Activated T-helper 9 cell treated with anti-CD3 and anti-CD28 coated beads, Interleukin-2, amount 50 U/mL, for 16 hours (primary cell): ENCODE measurements at regions not wholly inside any gene's neighbourhood (a gene's known extent, or its start where the extent isn't known, plus 50 kb on each side); places are given as distances from the start of the nearest gene placed in this dataset.
"Not testable (repeated sequence)": the region's sequence is repeated elsewhere in the genome, so short reads cannot be mapped to it uniquely, and the experiment has no call there.

ENCODE experiments used
- DNase-seq: peaks from one replicate; pipeline ENCODE4 v3.0.0-alpha.2; 2020; ENCODE audit warnings: low read depth

DNA sequence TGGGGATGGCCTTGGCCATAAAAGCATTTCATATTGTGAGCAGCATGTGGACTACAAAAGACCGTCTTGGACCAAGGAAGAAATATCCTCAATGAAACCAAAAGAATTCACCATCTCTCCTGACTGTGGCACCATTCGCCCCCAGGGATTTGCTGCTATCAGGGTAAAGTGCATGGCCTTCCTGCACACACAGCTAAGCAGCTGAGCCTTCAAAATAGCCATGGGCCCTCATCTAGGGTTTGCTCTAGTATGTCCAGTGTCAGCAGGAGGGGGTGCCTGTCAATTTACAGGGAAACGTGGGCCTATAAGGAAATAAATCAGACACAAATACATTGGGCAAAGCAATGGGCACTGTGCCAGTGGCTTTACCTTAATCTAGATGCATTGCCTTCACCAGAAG, 296.6 kb upstream of the NBPF12 start:
- DNase-seq, result not testable (repeated sequence)

DNA sequence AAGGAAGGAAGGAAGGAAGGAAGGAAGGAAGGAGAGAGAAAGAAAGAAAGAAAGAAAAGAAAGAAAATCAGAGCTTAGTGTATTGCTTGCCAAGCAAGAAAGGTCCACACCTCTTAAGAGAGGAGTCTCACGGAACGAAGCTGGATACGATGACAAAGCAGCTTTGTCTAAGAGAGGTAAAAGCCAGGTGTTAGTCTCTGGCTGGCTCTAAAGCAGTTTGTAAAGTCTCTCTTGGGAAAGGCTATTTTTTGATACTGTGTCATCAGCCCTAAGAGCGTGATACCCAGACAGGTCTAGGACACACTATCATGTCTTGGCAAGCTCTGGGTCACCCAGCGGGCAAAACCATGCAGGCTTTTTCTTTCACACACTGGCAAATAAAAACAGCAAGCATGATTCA, 297.5 kb upstream of the NBPF12 start:
- DNase-seq, result not testable (repeated sequence)

DNA sequence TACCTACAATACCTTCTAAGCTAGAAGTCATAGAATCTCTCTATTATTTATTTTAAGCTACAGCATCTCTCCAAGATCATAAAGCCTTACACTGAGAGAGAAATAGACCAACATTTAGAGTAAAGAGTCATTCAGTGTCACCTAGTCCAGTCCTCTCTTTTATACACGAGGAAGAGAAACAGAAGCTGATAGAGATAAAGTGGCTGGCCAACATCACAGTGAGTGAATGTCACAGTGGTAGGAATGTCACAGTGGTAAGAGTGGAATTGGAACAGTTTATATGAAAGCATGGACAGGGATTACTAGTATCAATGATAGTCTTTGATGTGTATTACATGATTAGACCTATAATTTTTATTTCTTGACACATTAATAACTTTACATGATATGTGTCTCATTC, 307.8 kb upstream of the NBPF12 start:
- not testable (repeated sequence) for DNase-seq

DNA sequence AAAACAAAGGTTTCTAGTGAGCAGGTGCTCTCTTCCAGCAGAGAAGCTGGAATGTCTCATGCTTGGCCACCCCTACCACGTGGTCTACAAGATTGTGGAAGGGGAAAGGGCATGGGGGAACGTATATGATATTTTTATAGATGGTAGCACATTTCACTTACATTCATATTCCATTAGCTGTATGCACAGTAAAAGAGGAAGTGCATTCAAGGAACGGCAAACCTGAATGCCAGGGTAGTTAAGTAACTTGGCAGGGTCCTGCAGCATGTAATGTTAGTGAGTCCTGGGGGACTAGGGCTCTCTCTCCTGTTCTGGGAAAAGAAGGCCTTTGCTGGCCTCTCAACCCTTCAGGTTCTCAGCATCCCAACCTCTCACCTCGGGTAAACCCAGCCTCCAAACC, 319.5 kb upstream of the NBPF12 start:
- DNase-seq, result not testable (repeated sequence)

DNA sequence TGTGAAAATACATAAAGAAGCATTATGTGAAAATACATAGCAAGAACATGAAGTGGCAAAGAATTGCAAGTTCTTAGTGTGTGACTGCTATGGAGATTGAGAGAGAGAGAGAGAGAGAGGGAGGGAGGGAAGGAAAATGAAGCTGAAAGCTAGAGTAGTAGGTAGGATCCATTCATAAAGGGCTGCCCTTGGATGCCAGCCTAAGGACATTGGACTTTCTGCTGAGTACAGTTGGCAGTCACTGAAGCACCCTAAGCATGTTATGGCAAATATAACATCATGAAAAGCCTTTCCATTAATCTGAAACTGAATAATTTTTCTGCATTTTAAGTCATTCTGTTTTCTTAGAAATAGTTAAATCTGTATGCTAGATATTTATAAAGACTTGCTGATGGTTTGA, 333.4 kb upstream of the NBPF12 start:
- DNase-seq, result not testable (repeated sequence)

DNA sequence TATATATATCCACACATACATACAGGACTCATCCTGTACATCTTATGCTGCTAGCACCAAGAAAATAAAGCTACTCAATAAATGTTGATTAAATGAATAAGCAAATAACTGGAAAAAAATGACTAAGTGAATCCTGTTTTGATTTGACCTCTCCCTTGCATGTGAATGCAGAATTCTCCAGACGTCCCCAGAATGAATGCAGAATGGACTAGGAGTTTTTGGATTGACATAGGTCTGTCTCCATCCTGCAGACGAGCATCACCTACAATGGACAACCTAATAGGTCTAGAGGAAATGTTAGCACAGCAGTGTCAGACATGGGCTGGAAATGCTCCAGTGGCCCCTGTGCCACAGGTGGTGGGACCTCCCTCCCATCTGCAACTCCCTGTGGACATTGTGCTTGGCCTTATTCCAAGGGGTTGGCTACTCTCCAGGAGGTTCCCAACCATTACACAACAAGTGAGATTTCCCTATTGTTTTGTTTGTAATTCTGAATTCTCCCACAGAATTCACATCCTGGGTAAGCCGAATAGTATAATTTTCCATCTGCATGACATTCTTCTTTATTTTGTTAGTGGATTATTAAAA, 337.3 kb upstream of the NBPF12 start:
- DNase-seq, result not testable (repeated sequence)

DNA sequence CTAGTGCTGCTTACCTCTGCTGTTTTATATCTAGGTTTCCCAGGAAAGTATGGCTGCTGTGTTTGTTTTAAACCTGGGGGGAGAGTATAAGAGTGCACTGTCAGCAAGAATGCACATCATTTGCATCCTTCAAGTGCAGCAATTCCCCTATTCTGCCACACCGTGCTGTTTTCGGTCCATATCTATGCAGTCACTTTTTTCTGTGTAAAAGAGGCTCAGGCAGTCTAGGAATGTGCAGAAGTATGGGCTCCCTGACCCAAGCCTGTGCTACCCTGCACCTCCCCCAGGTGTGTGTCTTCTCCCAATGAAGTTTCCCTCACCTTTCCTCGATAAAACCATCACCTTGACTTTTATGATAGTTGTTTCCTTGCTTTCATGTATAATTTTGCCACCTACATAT, 338.2 kb upstream of the NBPF12 start:
- DNase-seq, result not testable (repeated sequence)

DNA sequence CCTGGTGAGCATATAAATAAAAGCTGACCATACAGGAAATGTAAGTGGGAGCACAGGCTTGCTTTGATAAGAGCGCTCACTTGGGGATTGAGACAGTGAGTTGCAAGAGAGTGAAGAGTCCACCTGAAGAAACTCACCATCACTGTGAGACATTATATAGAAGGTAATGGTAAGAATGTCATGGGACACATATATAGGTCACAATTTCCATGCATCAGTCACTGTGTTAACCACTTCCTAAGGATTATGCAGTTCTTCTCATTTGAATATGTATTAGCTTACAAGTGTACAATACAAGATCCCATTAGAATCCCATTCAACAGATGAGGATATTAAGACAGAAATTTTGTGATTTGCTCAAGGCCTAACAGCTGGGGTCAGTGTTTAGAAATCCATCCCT, 352.4 kb upstream of the NOTCH2NLA start:
- not testable (repeated sequence) for DNase-seq

DNA sequence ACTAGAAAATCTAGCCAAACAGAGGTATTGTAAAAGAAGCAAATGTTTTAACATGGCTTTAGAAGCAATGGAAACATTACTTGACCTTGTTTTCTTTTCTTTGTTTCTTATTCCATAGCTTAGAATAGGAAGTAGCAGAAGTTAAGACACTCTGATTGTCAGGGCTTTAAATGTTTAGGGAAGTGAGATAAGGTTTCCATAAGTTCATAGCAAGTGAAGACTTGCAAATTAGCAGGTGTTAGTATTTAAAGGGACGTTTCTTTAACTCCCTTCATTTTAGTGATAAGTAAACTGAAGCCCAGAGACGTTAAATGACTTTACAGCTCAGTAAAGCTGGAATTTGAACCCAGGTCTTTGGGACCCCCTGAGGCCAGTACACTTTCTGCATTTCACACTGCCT, 338.7 kb upstream of the NOTCH2NLA start:
- DNase-seq, result not testable (repeated sequence)

DNA sequence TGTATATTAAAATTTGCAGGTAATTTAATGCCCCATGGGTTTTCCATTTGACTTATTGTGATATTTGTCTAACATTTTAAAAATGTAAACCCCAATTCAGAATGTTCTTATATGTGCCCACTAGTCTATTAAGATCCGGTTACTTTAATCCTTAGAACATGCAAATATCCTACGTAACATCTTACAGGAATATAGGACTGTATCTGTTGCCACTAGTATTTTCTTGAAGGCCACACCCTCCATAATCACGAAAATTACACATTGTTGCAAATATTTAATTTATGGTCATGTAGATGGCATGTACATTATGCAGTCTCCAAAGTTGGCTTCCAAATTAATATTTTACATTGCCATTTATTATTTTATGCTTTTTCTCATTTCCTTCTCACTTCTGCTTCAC, 329.2 kb upstream of the NOTCH2NLA start:
- not testable (repeated sequence) for DNase-seq

DNA sequence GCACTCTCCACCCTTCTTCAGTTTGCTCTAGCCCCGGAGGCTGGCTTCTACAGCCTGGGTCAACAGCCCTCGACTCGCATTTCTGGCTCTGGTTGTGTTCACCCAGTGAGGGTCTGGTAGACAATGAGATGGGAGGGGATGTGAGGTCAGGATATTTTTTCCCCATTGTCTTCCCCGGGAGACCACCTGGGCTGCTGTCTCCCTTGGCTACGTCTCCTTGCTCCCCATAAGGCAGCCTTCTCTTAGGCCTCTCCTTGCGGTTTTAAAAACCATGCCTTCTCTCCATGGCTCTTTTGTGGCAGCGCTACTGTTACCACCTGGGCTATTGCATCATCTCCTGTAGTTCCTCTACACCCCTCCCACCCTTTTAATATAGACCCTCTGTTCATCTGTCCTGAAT, 327.6 kb upstream of the NOTCH2NLA start:
- not testable (repeated sequence) for DNase-seq

DNA sequence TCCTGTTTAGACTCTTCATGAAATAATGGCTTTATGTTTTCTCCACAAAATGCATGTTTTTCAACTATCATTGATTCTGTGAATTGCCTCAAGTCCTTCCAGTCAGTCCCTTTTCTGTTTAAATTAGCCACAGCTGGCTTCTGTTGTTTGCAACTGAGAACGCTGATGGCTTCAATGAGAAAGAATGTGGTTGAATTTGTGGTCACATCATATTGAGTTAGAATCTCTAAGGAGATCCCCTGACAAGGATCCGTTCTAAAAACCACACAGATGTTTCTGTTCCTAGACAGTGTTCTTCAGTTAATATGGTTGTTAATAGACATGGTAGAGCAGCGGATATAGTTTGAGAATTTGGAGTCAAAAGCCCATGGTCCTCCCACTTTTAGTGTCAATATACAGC, 323.6 kb upstream of the NOTCH2NLA start:
- not testable (repeated sequence) for DNase-seq

DNA sequence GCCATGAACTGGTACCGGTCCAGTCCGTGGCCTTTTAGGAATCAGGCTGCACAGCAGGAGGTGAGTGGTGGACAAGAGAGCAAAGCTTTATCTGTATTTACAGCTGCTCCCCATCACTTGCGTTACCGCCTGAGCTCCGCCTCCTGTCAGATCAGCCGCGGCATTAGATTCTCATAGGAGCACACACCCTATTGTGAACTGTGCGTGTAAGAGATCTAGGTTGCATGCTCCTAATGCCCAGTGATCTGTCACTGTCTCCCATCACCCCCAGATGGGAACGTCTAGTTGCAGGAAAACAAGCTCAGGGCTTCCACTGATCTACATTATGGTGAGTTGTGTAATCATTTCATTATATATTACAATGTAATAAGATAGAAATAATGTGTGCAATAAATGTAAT, 319.9 kb upstream of the NOTCH2NLA start:
- DNase-seq, result not testable (repeated sequence)

DNA sequence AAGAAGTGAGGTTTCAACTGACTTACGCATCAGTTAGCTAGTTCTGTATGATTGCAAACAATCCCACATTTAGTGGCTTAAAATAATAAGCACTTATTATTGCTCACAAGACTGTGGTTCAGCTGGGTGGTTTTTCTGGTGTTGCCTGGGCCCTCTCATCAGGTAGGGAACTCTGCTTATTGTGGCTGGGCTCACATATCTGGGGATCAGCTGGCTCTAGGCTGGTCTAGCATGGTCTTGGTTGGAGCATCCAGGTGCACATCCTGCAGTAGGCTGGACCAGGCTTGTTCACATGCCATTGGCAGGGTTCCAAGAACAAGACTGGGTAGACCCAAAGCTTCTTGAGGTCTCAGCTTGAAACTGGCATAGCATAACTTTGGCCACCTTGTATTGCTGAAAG, 317.4 kb upstream of the NOTCH2NLA start:
- not testable (repeated sequence) for DNase-seq

DNA sequence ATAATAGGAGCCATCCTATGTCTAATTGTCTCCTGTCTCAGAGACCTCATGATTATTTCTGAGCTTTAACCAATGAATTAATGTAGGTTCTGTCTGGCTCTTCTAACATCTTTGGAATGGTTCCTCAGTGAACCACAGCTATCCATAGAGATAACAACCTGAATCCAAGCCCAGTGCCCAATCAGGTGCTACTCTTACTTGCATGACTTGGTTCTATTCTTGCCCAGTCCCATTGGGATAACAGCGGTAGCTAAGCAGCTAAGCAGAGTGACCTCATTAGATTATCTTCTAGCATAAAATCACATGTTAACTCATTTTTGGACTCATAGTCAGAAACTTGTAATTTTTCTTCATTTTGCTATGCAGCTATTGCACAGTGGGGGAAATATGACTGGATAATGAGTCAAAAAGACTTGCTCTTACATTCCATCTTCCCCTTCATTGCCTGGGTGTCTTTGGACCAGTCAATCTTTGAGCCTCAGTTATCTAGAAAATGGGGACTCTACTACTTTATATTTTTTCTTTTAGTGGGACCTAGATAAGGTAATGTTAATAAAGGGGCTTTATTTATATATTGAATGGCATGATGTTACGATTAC, 309.1 kb upstream of the NOTCH2NLA start:
- DNase-seq, result not testable (repeated sequence)

DNA sequence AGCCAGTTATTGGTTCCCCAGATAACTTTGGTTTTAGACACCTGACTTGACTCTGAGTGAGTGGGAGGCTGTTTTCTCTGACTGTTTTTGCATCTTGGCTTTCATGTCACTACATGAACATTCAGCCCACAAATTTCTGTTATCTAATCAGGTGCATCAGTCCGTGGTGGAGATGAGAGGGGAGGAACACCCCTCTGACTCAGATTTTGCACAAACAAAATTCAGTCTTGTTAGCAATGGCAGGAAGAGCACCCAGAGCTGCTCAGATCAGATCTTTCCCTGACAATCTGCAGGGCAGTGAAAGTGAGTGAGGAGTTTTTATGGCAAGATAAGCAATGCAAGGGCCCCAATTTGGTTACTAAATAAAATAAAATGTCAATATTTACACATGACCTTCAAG, 307.2 kb upstream of the NOTCH2NLA start:
- not testable (repeated sequence) for DNase-seq

DNA sequence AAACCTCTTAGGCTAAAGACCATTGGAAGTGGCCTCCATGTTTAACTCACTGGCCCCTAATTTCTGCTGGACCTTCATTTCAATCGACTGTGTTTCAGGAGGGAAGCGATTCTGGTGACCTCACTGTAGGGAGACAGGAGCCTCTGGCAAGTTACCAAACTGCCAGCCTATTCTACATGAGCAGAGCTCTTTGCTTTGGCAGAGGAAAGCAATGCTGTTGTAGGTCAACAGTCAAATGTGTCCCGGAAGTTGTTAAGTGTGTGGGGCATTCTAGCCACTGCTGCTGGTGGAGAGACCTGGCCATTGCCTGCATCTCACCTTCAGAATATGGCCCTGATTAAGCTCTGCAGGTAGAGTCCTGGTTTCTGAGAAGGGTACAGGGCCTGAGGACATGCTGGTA, 306.8 kb upstream of the NOTCH2NLA start:
- DNase-seq, result not testable (repeated sequence)

DNA sequence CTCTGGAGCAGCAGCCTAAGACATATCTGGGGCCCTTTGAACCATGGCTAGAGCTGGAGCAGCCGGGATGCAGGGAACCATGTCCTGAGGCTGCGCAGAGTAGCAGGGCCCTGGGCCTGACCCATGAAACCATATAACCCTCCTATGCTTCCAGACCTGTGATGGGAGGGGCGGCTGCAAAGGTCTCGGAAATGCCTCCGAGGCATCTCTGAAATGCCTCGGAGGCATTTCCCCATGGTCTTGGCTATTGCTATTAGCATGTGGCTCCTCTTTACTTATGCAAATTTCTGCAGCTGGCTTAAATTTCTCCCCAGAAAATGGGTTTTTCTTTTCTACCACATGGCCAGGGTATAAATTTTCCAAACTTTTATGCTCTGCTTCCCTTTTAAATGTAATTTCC, 302.1 kb upstream of the NOTCH2NLA start:
- DNase-seq, result not testable (repeated sequence)

DNA sequence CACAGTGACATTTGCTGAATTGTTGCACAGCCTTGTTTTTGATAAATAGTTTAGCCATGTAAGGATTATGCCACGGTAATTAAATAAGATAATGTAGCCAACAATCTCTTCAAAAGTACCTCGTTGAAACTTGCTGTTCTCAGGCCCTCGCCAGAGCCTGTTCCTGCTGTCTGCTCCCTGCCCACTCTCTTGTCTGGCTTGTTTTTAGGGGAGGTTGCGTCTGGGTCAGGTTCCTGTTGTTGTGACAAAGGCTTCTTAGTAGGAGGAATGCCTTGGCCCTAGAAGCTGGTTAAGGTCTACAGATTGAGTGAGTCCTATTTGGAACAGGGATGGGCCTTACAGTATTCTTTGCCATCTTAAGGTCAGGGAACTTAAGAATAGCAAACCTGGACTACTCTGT, 294.0 kb upstream of the NOTCH2NLA start:
- not testable (repeated sequence) for DNase-seq

DNA sequence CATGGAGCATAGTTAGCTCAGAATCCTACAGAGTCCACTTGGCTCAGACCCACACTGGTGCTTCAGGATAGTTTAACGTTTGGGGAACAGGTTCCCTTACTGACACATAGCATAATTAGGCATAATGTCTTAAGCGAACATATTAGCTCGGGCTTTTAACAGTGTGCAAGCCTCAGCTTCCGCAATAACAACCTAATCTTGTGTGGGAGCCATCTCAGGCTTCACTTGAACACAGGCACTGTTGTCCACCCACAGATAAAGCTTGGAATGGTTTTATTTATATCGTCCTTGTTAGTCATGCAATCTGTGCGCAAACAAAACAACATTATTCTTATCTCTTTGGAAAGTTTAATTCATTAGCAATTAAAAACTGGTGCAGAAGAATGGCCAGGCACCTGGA, 293.5 kb upstream of the NOTCH2NLA start:
- not testable (repeated sequence) for DNase-seq

DNA sequence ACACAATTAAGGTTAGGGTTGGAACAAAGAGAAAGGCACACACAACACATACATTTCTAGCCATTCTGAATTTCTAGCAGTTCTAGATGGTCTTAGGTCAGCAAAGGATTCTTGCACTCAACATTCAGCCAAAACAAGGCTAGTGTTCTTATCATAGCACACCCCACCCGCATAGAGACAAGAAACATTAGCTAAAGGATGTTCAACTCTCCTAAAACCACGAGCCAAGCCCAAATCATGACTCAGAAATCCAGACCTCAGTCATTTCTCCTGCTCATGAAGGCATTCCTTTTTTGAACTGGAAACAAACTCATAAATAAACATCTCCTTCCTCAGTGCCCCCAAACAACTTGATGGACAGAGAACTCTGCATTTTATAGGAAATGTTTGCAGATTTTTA, 293.0 kb upstream of the NOTCH2NLA start:
- not testable (repeated sequence) for DNase-seq

DNA sequence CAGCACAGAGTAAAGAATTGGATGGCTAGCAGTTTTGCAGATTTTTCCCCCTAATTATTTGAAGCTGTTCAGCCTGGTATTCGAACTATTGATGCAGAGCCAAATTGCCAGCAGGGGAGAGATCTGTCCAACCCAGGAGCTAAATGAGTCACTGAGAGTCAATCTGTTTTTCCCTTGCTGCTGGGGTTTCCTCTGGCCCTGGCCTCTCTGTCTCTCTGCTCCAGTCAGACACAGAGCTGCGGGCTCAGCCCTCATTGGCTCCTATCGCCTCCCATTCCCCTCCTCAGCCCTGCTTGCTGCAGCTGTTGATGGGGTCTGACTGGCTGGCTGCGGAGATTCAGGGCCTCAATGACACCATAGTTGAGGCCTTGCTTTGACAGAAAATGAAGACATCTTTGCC, 284.9 kb upstream of the NOTCH2NLA start:
- DNase-seq, result not testable (repeated sequence)

DNA sequence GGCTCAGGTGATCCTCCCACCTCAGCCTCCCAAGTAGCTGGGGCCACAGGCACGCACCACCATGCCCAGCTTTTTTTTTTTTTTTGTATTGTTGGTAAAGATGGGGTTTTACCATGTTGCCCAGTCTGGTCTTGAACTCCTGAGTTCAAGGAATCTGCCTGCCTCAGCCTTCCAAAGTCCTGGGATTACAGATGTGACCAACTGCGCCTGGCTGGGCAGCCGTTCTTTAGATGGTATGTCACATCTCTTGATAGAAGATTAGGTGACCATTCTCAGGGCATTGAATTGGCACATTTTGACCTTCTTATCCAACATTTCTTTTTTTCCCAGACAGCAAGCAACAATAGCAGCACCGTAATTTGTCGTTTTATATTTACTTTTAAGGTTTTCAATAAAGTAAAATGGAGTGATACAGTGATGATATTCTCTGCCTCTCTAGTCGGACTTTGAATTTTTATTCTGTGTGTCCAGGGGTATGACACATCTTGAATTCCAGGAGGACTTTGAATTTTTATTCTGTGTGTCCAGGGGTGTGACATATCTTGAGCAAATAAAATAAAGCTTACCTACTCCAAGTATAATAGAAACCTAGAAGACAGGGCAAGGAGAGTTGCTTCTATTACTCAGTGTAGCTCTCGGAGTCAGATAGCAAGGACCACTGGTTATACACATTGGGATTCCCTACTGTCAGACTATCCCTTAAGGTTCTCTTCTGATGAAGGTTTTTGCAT, 282.4 kb upstream of the NOTCH2NLA start:
- DNase-seq, result not testable (repeated sequence)
